ENCODE measurements at regions not wholly inside any gene's neighbourhood (a gene's known extent, or its start where the extent isn't known, plus 50 kb on each side); places are given as distances from the start of the nearest gene placed in this dataset.
A peak's percentile ranks its signal among the peaks of the same experiment; 100 is the strongest.
"Not testable (repeated sequence)": the region's sequence is repeated elsewhere in the genome, so short reads cannot be mapped to it uniquely, and the experiment has no call there.

DNA sequence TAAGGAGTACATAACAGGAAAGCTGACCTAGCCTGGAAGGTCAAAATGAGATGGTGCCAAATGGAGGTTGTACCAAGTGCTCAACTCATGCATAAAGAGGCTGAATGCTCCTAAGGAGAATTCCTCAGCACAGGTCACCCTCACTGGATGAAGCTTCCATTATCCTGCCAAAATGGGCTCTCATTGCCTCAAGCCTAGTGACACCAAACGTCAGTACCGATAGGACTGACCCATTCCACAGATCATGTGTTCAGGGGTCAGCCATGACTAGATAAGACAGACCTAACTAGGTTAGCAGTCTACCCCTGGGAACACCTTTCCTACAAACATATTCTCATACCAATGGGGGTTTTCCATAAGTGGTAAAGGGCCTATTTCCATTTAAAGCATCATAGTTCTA lies 160.7 kb downstream of the MEX3B start:
- FAIRE-seq (no peak), DNase-seq (ENCODE audit: insufficient read length, low spot score) (no peak)
- no peak for TF ChIP-seq TAF1 (IDR thresholded peaks at IDR 0.05; ENCODE audit: low read depth, low read length)

DNA sequence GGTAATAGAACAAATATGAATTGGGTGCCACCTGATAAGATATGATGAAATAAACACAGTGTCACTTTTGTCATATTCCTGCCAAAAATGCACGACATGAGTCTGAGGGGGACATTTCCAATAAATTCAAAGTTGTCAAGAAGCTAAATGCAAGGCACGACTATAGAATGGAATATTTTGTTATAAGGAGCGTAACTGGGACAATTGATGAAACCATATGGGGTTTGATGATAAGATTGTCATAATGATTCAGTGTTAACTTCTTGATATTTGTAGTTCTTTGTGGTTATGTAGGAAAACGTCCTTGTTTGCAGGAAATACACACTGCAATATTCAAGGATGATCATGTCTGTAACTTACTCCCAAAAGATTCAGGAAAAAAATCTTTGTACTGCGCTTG lies 163.3 kb downstream of the MEX3B start:
- TF ChIP-seq POLR2AphosphoS5 (IDR thresholded peaks at IDR 0.05; ENCODE audit: low read depth, low read length) (no peak), PAX5 (IDR thresholded peaks at IDR 0.05; ENCODE audit: insufficient read depth, low read length, severe bottlenecking) (no peak), POU2F2 (IDR thresholded peaks at IDR 0.05; ENCODE audit: low read depth, low read length) (no peak), TAF1 (IDR thresholded peaks at IDR 0.05; ENCODE audit: low read depth, low read length) (no peak), SPI1 (IDR thresholded peaks at IDR 0.05; ENCODE audit: low read depth, low read length) (no peak), POLR2A (IDR thresholded peaks at IDR 0.05; ENCODE audit: low read depth, low read length) (no peak)
- DNase-seq (ENCODE audit: insufficient read length, low spot score) (no peak), FAIRE-seq (no peak)

DNA sequence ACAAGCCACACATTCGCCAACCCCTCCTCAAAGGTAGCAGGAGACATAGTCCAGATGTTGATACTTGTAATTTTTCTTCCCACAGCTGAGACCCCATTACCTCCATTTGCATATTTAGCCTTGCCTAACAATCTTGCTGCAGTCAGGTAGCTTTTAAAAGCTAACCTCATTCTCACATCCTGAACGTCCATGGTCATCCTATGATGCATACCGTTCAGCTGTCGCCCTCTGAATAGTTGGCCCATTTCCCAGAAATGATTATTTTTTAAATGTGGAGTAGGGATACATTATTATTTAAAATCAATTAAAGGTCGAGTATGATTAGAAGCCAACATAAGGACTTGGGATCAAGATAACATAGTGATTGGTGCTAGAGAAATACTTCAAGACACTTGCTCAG lies 165.0 kb downstream of the MEX3B start:
- TF ChIP-seq TAF1 (IDR thresholded peaks at IDR 0.05; ENCODE audit: low read depth, low read length) (no peak), POU2F2 (IDR thresholded peaks at IDR 0.05; ENCODE audit: low read depth, low read length) (no peak), PAX5 (IDR thresholded peaks at IDR 0.05; ENCODE audit: insufficient read depth, low read length, severe bottlenecking) (no peak), POLR2AphosphoS5 (IDR thresholded peaks at IDR 0.05; ENCODE audit: low read depth, low read length) (no peak)
- DNase-seq (ENCODE audit: insufficient read length, low spot score), result no peak

DNA sequence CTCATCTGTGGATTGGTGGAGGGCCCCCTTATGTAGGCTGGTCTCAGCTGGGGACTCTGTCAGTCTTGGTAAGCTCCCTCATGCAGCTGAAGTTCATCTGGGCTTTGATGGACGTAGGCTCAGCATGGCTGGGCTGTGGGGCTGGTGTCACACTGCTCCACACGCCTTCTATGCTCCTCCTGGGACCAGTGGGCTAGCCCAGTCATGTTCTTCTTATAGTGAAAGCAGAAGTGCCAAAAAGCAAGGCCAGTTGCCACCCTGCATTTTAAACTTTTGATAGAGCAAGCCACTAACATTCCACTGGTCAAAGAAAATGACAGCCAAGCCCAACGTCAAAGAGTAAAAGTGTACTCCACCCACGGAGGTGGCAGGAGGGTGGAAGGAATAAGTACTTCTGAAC lies 165.5 kb downstream of the MEX3B start:
- TF ChIP-seq POLR2A (IDR thresholded peaks at IDR 0.05; ENCODE audit: low read depth, low read length), result no peak
- TF ChIP-seq SPI1 (IDR thresholded peaks at IDR 0.05; ENCODE audit: low read depth, low read length), result peak; percentile 66
- no peak for TF ChIP-seq POU2F2 (IDR thresholded peaks at IDR 0.05; ENCODE audit: low read depth, low read length)
- no peak for TF ChIP-seq POLR2AphosphoS5 (IDR thresholded peaks at IDR 0.05; ENCODE audit: low read depth, low read length)
- TF ChIP-seq PAX5 (IDR thresholded peaks at IDR 0.05; ENCODE audit: insufficient read depth, low read length, severe bottlenecking), result no peak
- no peak for TF ChIP-seq TAF1 (IDR thresholded peaks at IDR 0.05; ENCODE audit: low read depth, low read length)
- DNase-seq (ENCODE audit: insufficient read length, low spot score) (no peak), FAIRE-seq (no peak)

More for the DNA sequence above, 165.0 kb downstream of the MEX3B start:
- no peak for FAIRE-seq

DNA sequence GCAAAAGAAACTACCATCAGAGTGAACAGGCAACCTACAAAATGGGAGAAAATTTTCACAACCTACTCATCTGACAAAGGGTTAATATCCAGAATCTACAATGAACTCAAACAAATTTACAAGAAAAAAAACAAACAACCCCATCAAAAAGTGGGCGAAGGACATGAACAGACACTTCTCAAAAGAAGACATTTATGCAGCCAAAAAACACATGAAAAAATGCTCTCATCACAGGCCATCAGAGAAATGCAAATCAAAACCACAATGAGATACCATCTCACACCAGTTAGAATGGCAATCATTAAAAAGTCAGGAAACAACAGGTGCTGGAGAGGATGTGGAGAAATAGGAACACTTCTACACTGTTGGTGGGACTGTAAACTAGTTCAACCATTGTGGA lies 170.1 kb downstream of the MEX3B start:
- not testable (repeated sequence) for DNase-seq (ENCODE audit: insufficient read length, low spot score); FAIRE-seq

DNA sequence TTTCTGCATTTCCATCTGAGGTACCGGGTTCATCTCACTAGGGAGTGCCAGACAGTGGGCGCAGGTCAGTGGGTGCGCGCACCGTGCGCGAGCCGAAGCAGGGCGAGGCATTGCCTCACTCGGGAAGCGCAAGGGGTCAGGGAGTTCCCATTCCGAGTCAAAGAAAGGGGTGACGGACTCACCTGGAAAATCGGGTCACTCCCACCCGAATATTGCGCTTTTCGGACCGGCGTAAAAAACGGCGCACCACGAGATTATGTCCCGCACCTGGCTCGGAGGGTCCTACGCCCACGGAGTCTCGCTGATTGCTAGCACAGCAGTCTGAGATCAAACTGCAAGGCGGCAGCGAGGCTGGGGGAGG lies 175.1 kb downstream of the MEX3B start:
- not testable (repeated sequence) for DNase-seq (ENCODE audit: insufficient read length, low spot score); FAIRE-seq

DNA sequence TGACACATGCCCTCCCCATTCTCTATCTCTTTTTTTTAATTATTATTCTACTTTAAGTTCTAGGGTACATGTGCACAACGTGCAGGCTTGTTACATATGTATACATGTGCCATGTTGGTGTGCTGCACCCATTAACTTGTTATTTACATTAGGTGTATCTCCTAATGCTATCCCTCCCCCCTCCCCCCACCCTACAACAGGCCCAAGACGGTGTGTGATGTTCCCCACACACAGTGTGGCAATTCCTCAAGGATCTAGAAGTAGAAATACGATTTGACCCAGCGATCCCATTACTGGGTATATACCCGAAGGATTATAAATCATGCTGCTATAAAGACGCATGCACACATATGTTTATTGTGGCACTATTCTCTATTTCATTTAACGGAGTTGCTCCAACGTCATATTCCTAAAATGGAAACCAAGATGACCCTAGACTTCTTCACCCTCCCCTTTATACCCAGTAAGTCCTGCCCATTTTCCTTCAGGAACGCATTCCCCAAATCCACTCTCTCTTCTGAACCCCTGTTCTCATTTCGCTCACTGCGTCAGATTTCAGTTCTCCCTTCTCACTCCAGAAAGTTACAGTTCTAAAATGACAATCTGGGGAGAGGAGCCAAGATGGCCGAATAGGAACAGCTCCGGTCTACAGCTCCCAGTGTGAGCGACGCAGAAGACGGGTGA lies 175.6 kb downstream of the MEX3B start:
- not testable (repeated sequence) for FAIRE-seq; DNase-seq (ENCODE audit: insufficient read length, low spot score)

DNA sequence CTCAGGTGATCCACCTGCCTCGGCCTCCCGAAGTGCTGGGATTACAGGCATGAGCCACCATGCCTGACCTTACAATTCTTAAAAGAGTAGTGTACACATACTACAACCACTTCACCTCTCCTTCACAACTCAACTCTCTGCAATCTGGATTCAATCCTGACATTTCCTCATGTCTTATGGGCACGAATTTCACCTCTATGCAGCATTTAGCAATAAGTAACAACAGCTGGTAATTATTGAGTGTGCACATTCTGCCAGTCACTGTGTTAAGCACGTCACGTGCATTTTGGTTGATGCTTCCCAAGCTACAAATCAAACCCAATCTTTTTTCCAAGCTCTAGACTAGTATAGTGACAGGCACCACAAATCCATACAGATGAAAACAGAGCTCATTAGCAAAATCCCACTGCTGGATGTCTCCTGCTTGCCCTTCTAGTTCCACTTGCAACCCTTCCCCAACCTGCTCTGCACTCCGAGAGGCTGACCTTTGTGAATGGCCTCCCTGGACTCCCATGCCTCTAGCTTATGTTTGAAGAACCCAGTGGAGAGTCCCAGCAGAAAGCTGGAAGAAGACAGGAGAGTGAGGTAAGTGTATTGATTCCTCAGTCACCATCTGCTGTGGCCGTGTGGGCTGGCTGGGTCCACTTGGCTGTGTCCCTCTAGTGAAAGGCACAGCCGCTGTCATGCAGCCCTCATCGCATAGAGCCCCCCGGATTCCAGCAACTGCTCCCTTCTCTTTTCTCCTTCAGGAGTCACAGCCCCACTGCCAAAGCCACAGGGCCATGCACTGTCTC lies 176.5 kb downstream of the MEX3B start:
- DNase-seq (ENCODE audit: insufficient read length, low spot score) (no peak), FAIRE-seq (no peak)
- no peak for TF ChIP-seq POLR2AphosphoS5 (IDR thresholded peaks at IDR 0.05; ENCODE audit: low read depth, low read length)
- TF ChIP-seq TAF1 (IDR thresholded peaks at IDR 0.05; ENCODE audit: low read depth, low read length), result no peak
- no peak for TF ChIP-seq SPI1 (IDR thresholded peaks at IDR 0.05; ENCODE audit: low read depth, low read length)
- TF ChIP-seq POU2F2 (IDR thresholded peaks at IDR 0.05; ENCODE audit: low read depth, low read length), result no peak
- TF ChIP-seq POLR2A (IDR thresholded peaks at IDR 0.05; ENCODE audit: low read depth, low read length), result no peak
- TF ChIP-seq PAX5 (IDR thresholded peaks at IDR 0.05; ENCODE audit: insufficient read depth, low read length, severe bottlenecking), result no peak

DNA sequence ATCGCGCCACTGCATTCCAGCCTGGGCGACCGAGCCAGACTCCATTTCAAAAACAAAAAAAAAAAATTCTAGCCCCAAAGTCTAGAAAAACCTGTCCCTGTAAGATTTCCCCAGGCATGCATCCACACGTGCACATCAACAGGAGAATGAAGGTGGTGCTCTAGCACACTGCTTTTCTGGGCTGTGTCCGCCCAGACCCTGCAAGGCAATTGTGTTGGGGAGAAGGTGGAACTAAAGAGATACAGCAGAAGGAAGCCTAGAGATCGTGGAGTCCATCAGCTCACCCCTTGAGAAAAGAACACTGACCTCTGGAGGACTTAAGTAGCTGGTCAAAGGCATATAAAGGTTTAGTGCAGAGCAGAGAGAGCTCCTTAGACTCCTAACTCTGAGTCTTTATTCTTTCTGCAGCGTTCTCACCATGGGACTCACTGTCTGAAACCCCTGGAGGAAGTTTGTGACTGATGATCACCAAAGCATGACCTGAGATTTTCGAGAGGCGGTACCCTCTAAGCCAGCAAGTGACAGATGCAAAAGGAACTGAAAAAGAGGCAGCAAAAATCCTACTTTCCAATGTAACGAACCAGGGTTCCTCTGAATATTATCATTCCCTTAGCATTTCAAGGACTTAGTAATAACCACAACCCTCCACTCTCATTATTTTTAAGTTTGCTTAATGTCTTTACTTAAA lies 179.8 kb downstream of the MEX3B start:
- FAIRE-seq (peak; percentile 93), DNase-seq (ENCODE audit: insufficient read length, low spot score) (peak; percentile 60)

DNA sequence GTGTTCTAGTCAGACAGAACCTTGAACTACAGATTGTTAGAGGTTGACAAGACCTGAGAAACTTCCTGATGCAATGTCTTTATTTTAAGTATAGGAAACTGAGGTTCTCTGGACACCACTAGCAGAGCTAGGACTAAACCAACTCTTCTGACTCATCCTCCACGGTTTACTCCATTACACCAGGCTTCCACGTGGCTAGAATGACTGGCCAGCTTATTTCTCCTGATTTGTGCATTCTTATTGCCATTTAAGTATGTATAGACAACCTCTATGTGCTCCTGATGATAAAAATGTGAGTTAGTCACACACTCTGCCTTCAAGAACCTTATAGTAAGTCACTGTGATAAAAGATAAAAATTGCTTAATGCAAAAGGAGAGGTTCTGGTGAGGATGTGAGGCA lies 182.7 kb downstream of the MEX3B start:
- TF ChIP-seq PAX5 (IDR thresholded peaks at IDR 0.05; ENCODE audit: insufficient read depth, low read length, severe bottlenecking) (no peak), SPI1 (IDR thresholded peaks at IDR 0.05; ENCODE audit: low read depth, low read length) (no peak), TAF1 (IDR thresholded peaks at IDR 0.05; ENCODE audit: low read depth, low read length) (no peak), POU2F2 (IDR thresholded peaks at IDR 0.05; ENCODE audit: low read depth, low read length) (no peak), POLR2AphosphoS5 (IDR thresholded peaks at IDR 0.05; ENCODE audit: low read depth, low read length) (no peak), POLR2A (IDR thresholded peaks at IDR 0.05; ENCODE audit: low read depth, low read length) (no peak)
- no peak for DNase-seq (ENCODE audit: insufficient read length, low spot score)
- FAIRE-seq, result no peak

More for the DNA sequence above, 179.8 kb downstream of the MEX3B start:
- TF ChIP-seq PAX5 (IDR thresholded peaks at IDR 0.05; ENCODE audit: insufficient read depth, low read length, severe bottlenecking) (peak; percentile 95), SPI1 (IDR thresholded peaks at IDR 0.05; ENCODE audit: low read depth, low read length) (peak; percentile 87), POLR2A (IDR thresholded peaks at IDR 0.05; ENCODE audit: low read depth, low read length) (no peak), POU2F2 (IDR thresholded peaks at IDR 0.05; ENCODE audit: low read depth, low read length) (no peak)

Measured in GM12891 (cell line).